ENCODE measurements at regions not wholly inside any gene's neighbourhood (a gene's known extent, or its start where the extent isn't known, plus 50 kb on each side); places are given as distances from the start of the nearest gene placed in this dataset.

- ChIA-PET CTCF (no interaction called here), RAD21 (ENCODE audit: low non-redundant PET in 1 of 2, low total read pairs in 2 of 2, uncharacterized antibody in 2 of 2, unreplicated experiment in 2 of 2) (no interaction called here)
- intact Hi-C loops (cut with micrococcal nuclease) = no loop called here
Observed at GRCh38 chr13:107375701-107376340, 807.9 kb upstream of the ARGLU1 start.

GRCh38 chr13:107374038-107374437 is 806.1 kb upstream of the ARGLU1 start:
- intact Hi-C loops (cut with micrococcal nuclease) = no loop called here
- Histone ChIP-seq H3K79me2 (ENCODE audit: insufficient read depth, low read length) (no peaks in the 10 kb centered on the region), H4K20me1 (ENCODE audit: insufficient read depth) (no peaks in the 10 kb centered on the region), H3K9ac (ENCODE audit: low read length) (no peak overlapping the region), H3K4me2 (ENCODE audit: low read length) (no peak overlapping the region), H3K9me2 (ENCODE audit: insufficient read depth) (no peaks in the 10 kb centered on the region), H3K4me3 (replicated peaks in 1 of 2; ENCODE audit: low read depth in 1 of 2, low read length in 2 of 2) (no peak overlapping the region), H2AFZ (ENCODE audit: low read depth, low read length, poor library complexity, severe bottlenecking) (no peak overlapping the region), H3K36me3 (ENCODE audit: control insufficient read depth in 1 of 2, insufficient read depth in 2 of 2, low read length in 2 of 2) (no peaks in the 10 kb centered on the region), H3K9me3 (ENCODE audit: control insufficient read depth in 1 of 2, insufficient read depth in 1 of 2, low read depth in 1 of 2, low read length in 2 of 2) (peaks cover 8 to 13% of the 10 kb centered on the region in 2 experiments; a peak in 2 of 4 replicates), H3K4me1 (ENCODE audit: control insufficient read depth in 1 of 2, insufficient read depth in 2 of 2, low read length in 2 of 2) (no peaks in the 10 kb centered on the region), H3K27me3 (ENCODE audit: insufficient read depth, low read length) (no peaks in the 10 kb centered on the region), H3K27ac (ENCODE audit: low read depth, low read length) (no peak overlapping the region)
- no TSS peak for BruUV-seq (replicated peaks)
- POLR2A ChIA-PET = no interaction called here
- DNase-seq (ENCODE audit: low read depth, low spot score) = no peak
- TF ChIP-seq TCF7L2 (IDR thresholded peaks at IDR 0.05; ENCODE audit: borderline replicate concordance, extremely low read depth, insufficient read depth, insufficient read length) (no peak), ZBTB33 (IDR thresholded peaks at IDR 0.05; ENCODE audit: extremely low read depth, insufficient replicate concordance, low read length) (no peak), POLR2AphosphoS5 (IDR thresholded peaks at IDR 0.05; ENCODE audit: low read depth, low read length) (no peak), EGR1 (IDR thresholded peaks at IDR 0.05; ENCODE audit: low read depth) (no peak), RAD21 (IDR thresholded peaks at IDR 0.05; ENCODE audit: low read depth) (no peak), ATF3 (IDR thresholded peaks at IDR 0.05) (no peak), FOSL1 (IDR thresholded peaks at IDR 0.05; ENCODE audit: low read depth) (no peak), REST (IDR thresholded peaks at IDR 0.05; ENCODE audit: low read depth) (no peak), CBX3 (IDR thresholded peaks at IDR 0.05; ENCODE audit: low read depth) (no peak)
- CTCF ChIA-PET = no interaction called here
- RAD21 ChIA-PET (ENCODE audit: low non-redundant PET in 1 of 2, low total read pairs in 2 of 2, uncharacterized antibody in 2 of 2, unreplicated experiment in 2 of 2) = no interaction called here
- ATAC-seq = no peak

More at GRCh38 chr13:107375701-107376340, 807.9 kb upstream of the ARGLU1 start:
- POLR2A ChIA-PET = no interaction called here
- Histone ChIP-seq H2AFZ (ENCODE audit: low read depth, low read length, poor library complexity, severe bottlenecking) (no peak overlapping the region), H3K27me3 (ENCODE audit: insufficient read depth, low read length) (no peaks in the 10 kb centered on the region), H3K9ac (ENCODE audit: low read length) (no peak overlapping the region), H3K27ac (ENCODE audit: low read depth, low read length) (no peak overlapping the region), H3K4me3 (replicated peaks in 1 of 2; ENCODE audit: low read depth in 1 of 2, low read length in 2 of 2) (no peak overlapping the region), H3K9me3 (ENCODE audit: control insufficient read depth in 1 of 2, insufficient read depth in 1 of 2, low read depth in 1 of 2, low read length in 2 of 2) (peaks cover 4 to 18% of the 10 kb centered on the region in 2 experiments; a peak in 2 of 4 replicates), H3K9me2 (ENCODE audit: insufficient read depth) (no peaks in the 10 kb centered on the region), H3K79me2 (ENCODE audit: insufficient read depth, low read length) (no peaks in the 10 kb centered on the region), H4K20me1 (ENCODE audit: insufficient read depth) (no peaks in the 10 kb centered on the region), H3K36me3 (ENCODE audit: control insufficient read depth in 1 of 2, insufficient read depth in 2 of 2, low read length in 2 of 2) (no peaks in the 10 kb centered on the region), H3K4me2 (ENCODE audit: low read length) (no peak overlapping the region), H3K4me1 (ENCODE audit: control insufficient read depth in 1 of 2, insufficient read depth in 2 of 2, low read length in 2 of 2) (no peaks in the 10 kb centered on the region)
- DNase-seq (ENCODE audit: low read depth, low spot score) (no peak), ATAC-seq (no peak)
- no TSS peak for BruUV-seq (replicated peaks)
- TF ChIP-seq ZFX (IDR thresholded peaks at IDR 0.05) (no peak), ELF1 (IDR thresholded peaks at IDR 0.05; ENCODE audit: borderline replicate concordance, low read depth) (no peak), FOSL1 (IDR thresholded peaks at IDR 0.05; ENCODE audit: low read depth) (no peak), CEBPB (IDR thresholded peaks at IDR 0.05; ENCODE audit: low read depth) (no peak), ATF3 (IDR thresholded peaks at IDR 0.05) (no peak)
